ENCODE measurements at regions not wholly inside any gene's neighbourhood (a gene's known extent, or its start where the extent isn't known, plus 50 kb on each side); places are given as distances from the start of the nearest gene placed in this dataset.
"Not testable (repeated sequence)": the region's sequence is repeated elsewhere in the genome, so short reads cannot be mapped to it uniquely, and the experiment has no call there.

DNA sequence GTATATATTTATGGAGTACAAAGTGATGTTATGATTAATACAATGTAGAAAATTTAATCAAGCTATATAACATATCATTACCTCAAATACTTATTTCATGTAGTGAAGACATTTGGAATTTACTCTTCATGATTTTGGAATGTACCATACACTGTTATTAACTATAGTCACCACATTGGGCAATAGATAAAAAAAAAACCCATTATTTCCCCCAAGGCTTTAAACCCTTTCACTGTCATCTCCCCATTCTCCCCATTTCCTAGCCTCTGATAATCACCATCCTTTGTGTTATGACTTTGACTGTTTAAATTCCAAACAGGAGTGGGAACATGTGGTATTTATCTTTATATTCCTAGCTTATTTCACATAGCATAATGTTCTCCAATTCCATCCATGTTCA is 2189.1 kb upstream of the AGA start:
- Histone ChIP-seq H3K27me3 (ENCODE audit: insufficient read depth, low read length) (no peaks in the 10 kb centered on the region), H3K4me3 (ENCODE audit: low read length) (no peak overlapping the region), H3K4me1 (ENCODE audit: insufficient read depth, low read length) (no peaks in the 10 kb centered on the region), H3K9me3 (ENCODE audit: low read depth, low read length) (peaks cover 6% of the 10 kb centered on the region)

DNA sequence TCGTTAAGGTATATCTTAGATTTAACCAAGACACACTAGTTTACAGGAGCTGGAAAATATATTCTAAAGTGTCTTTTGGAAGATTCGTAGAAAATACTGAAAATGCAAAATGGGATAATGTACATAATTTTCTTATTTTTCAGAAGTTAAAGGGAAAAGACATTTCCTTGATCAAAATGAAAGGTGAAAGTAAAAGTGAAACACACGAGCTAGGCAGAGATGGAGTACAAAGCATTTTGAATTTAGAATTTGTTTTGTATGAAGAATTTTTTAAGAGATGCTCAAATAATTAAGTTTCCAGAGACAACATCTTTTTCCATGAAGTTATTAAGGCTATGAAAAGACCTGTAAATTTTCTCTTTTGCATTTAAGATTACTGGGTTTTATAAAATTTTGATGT is 2192.6 kb upstream of the AGA start:
- no peaks in the 10 kb centered on the region for H3K27me3 ChIP-seq (ENCODE audit: insufficient read depth, low read length)
- no peak overlapping the region for H3K4me3 ChIP-seq (ENCODE audit: low read length)
- H3K4me1 ChIP-seq (ENCODE audit: insufficient read depth, low read length) = no peaks in the 10 kb centered on the region
- peaks cover 6% of the 10 kb centered on the region for H3K9me3 ChIP-seq (ENCODE audit: low read depth, low read length)

DNA sequence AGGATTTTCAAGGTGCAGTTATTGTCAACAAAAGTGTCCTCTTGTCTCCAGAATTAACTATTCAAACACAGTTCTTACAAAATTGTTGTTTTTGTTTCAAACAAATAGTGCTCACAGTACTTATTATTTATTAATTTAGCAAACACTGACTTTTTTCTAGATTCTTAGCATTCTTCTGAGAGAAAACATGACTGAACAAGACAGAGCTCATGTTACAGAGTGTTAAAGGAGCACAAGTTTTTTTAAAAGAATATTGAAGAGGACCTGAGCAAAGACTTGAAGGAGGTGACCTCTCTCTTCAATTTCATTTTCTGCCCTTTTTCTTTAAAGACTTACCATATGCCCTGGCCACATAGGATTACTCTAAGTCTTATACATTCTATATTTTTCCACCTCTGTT is 2220.3 kb upstream of the AGA start:
- H3K27me3 ChIP-seq (ENCODE audit: insufficient read depth, low read length) = no peaks in the 10 kb centered on the region

DNA sequence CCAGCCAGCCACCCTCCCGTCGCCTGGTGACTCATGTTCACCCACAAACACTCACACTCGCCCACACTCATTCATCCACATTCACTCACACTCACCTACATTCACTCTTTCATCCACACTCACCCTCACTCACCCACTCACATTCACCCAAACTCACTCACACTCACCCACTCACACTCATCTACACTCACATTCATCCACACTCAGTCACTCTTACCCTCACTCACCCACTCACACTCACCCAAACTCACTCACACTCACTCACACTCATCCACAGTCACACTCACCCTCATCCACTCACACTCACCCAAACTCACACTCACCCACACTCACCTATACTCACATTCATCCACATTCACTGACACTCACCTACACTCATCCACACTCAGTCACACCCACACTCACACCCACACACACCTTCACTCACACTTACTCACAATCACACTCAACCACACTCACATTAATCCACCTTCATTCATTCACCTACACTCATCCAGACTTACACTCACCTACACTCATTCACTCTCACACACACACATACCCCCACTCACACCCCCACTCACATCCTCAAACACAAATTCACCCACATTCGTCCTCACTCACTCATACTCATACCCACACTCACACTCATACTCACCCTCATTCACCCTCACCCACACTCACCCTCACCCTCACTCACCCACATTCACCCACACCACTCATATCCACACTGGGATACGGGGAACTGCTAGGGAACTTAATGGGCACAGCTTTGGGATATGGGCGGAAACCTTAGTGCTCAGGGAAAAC is 2221.6 kb upstream of the AGA start:
- Histone ChIP-seq H3K27me3 (ENCODE audit: insufficient read depth, low read length) (no peaks in the 10 kb centered on the region), H3K9me3 (ENCODE audit: low read depth, low read length) (no peaks in the 10 kb centered on the region), H3K4me1 (ENCODE audit: insufficient read depth, low read length) (no peaks in the 10 kb centered on the region), H3K4me3 (ENCODE audit: low read length) (no peak overlapping the region)

More for the DNA sequence above, 2220.3 kb upstream of the AGA start:
- no peak overlapping the region for H3K4me3 ChIP-seq (ENCODE audit: low read length)
- no peaks in the 10 kb centered on the region for H3K4me1 ChIP-seq (ENCODE audit: insufficient read depth, low read length)
- no peaks in the 10 kb centered on the region for H3K9me3 ChIP-seq (ENCODE audit: low read depth, low read length)

DNA sequence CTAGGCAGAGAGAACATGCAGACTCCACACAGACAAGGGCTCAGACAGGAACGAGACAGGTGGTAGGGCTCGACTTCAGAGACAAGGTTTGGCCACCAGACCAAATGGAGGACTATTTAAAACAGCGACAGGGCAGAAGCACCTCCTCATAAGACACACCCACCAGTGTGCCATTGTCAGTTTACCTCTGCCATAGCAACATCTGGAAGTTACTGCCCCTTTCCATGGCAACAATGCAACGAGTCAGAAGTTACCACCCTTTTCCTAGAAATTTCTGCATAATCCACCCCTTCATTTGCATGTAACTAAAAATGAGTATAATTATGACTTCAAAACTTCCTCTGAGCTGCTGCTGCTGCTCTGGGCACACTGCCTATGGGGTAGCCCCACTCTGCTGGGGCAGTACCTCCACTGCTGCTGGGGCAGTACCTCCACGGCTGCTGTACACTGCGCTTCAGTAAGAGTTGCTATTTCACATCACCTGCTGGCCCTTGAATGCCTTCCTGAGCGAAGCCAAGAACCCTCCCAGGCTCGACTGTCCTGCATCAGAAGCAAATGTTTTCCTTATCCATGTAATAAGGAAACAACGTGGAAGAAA is 2222.3 kb upstream of the AGA start:
- no peaks in the 10 kb centered on the region for H3K4me1 ChIP-seq (ENCODE audit: insufficient read depth, low read length)
- no peaks in the 10 kb centered on the region for H3K9me3 ChIP-seq (ENCODE audit: low read depth, low read length)
- H3K4me3 ChIP-seq (ENCODE audit: low read length) = no peak overlapping the region
- no peaks in the 10 kb centered on the region for H3K27me3 ChIP-seq (ENCODE audit: insufficient read depth, low read length)

DNA sequence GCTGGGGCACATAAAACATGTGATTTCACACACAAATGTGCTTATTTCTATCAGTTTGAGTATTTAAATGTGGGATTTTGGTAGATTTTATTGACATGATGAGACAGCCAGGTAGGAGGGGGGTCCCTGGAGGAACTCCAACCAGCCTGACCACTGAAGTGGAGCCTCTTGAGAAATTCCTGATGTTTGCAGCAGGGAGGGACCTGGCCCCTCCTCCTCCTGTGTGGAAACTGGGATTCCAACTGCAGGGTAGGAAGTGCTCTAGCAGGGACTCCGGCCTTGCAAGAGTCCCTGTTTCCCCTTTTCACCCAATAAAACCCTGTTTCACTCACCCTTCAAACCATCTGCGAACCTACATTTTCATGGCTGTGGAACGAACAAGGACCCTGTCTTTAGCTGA is 2224.0 kb upstream of the AGA start:
- no peaks in the 10 kb centered on the region for H3K9me3 ChIP-seq (ENCODE audit: low read depth, low read length)
- no peak overlapping the region for H3K4me3 ChIP-seq (ENCODE audit: low read length)
- no peaks in the 10 kb centered on the region for H3K27me3 ChIP-seq (ENCODE audit: insufficient read depth, low read length)
- no peaks in the 10 kb centered on the region for H3K4me1 ChIP-seq (ENCODE audit: insufficient read depth, low read length)

DNA sequence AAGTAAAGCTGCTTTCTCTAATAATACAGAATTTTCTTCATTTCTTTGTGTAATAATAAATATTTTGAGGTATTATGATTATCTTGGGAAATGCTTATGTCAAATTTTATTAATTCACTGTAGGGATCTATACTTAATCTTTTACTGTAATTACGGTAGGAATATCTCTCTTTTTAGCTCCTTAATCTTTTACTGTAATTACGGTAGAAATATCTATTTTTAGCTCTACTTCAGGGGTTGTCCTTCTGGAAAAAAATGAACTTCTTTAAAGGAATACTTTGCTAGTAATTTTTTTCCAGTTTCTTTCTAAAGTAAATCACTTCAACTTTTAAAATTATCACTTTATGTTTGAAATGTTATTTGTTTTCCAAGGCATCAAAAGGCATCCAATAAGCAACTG is 2229.4 kb upstream of the AGA start:
- Histone ChIP-seq H3K4me1 (ENCODE audit: insufficient read depth, low read length) (no peaks in the 10 kb centered on the region), H3K4me3 (ENCODE audit: low read length) (no peak overlapping the region), H3K27me3 (ENCODE audit: insufficient read depth, low read length) (no peaks in the 10 kb centered on the region), H3K9me3 (ENCODE audit: low read depth, low read length) (peaks cover 6% of the 10 kb centered on the region)

DNA sequence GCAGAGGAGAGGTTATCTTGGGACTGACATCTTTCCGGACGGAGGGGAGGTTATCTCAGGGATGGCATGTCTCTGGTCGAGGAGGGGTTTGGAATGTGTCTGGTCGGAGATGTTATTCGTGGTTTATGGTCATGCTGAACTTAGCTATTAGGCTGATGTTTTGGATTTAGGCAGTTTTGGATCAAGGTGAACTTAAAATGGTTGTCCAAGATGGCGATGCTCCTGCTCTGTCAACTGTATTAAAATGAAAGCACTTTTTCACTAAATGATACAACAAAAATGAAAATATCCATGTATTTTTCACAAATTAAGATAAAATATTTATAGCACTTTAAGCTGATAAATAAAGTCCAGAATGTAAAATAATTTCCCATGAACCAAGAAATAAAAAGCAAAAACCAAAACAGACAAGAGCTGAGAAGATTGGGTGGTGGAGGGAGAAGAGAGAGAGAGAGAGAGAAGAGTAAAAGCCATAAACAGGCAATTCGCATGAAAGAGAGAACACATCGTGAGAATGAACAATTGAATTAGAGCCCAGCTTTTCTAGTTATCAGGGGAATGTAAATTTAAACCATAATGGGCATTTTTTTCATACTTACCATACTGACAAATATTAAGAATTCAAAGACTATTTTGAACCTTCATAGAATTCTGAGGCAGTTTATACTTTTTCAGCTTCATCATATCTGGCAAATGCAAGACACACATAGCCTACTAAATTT is 2236.0 kb upstream of the AGA start:
- peaks cover 12% of the 10 kb centered on the region for H3K9me3 ChIP-seq (ENCODE audit: low read depth, low read length)
- no peaks in the 10 kb centered on the region for H3K27me3 ChIP-seq (ENCODE audit: insufficient read depth, low read length)
- no peaks in the 10 kb centered on the region for H3K4me1 ChIP-seq (ENCODE audit: insufficient read depth, low read length)
- H3K4me3 ChIP-seq (ENCODE audit: low read length) = no peak overlapping the region

DNA sequence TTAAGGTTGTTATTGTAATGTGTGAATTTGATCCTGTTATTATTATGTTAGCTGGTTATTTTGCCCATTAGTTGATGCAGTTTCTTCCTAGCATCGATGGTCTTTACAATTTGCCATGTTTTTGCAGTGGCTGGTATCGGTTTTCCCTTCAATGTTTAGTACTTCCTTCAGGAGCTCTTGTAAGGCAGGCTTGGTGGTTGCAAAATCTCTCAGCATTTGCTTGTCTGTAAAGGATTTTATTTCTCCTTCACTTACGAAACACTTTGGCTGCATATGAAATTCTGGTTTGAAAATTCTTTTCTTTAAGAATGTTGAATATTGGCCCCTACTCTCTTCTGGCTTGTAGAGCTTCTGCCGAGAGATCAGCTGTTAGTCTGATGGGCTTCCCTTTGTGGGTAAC is 2241.4 kb upstream of the AGA start:
- H3K4me1 ChIP-seq (ENCODE audit: insufficient read depth, low read length); H3K9me3 ChIP-seq (ENCODE audit: low read depth, low read length); H3K4me3 ChIP-seq (ENCODE audit: low read length); H3K27me3 ChIP-seq (ENCODE audit: insufficient read depth, low read length): not testable (repeated sequence)

DNA sequence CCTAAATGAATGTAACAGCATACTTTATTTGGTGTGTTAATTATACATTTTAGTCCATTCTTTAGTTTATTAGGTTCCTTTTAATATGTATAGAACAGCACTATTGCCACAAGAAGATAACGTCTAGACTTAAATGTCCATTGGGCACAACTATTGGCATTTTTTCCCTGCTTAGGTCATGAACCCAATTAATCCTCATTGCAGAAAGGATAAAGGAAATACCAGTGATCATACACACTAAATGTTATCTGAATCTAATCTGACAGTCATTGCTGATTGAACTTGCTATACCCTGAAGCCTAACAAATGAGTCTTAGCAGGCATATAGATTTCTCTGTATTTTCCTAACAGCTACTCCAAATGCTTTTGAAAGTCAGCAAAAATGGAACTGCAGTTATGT is 2250.0 kb upstream of the AGA start:
- H3K4me1 ChIP-seq (ENCODE audit: insufficient read depth, low read length) = no peaks in the 10 kb centered on the region
- no peaks in the 10 kb centered on the region for H3K27me3 ChIP-seq (ENCODE audit: insufficient read depth, low read length)
- H3K4me3 ChIP-seq (ENCODE audit: low read length) = no peak overlapping the region
- peaks cover 4% of the 10 kb centered on the region for H3K9me3 ChIP-seq (ENCODE audit: low read depth, low read length)

DNA sequence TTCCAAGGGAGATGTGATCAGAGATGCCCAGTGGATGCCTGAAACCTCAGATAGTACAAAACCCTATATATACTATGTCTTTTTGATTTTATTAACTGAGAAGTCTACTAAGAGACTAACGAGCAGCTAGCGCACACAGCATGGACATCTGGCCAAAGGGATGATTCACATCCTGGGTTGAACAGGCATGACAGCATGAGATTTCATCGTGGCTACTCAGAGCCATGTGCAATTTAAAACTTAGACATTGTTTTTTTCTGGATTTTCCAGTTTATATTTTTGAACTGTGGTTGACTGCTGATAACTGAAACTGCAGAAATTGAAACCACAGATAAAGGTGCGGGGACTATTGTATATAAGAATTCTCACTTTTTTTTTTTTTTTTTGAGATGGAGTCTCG is 2252.9 kb upstream of the AGA start:
- Histone ChIP-seq H3K4me3 (ENCODE audit: low read length) (no peak overlapping the region), H3K9me3 (ENCODE audit: low read depth, low read length) (peaks cover 4% of the 10 kb centered on the region), H3K27me3 (ENCODE audit: insufficient read depth, low read length) (no peaks in the 10 kb centered on the region), H3K4me1 (ENCODE audit: insufficient read depth, low read length) (no peaks in the 10 kb centered on the region)

DNA sequence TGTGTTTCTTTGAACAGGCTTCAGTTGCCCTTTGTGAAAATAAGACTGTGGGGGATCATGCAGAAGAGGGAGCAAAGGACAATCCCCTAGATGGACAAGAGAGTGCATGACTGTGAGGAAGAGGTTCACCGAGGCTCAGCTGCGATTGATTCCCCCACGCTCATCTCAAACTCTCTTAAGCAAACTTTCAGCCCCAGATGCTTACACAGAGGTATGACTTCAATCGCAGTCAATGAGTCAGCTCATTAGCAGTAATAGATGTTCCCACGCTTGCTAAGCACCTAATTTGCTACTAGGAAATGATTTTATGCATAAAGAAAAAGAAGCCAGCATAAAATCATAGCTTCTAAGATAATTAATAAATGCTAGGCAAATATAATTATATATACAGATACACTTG is 2256.1 kb upstream of the AGA start:
- Histone ChIP-seq H3K4me1 (ENCODE audit: insufficient read depth, low read length) (no peaks in the 10 kb centered on the region), H3K4me3 (ENCODE audit: low read length) (no peak overlapping the region), H3K9me3 (ENCODE audit: low read depth, low read length) (peaks cover 2% of the 10 kb centered on the region), H3K27me3 (ENCODE audit: insufficient read depth, low read length) (no peaks in the 10 kb centered on the region)

DNA sequence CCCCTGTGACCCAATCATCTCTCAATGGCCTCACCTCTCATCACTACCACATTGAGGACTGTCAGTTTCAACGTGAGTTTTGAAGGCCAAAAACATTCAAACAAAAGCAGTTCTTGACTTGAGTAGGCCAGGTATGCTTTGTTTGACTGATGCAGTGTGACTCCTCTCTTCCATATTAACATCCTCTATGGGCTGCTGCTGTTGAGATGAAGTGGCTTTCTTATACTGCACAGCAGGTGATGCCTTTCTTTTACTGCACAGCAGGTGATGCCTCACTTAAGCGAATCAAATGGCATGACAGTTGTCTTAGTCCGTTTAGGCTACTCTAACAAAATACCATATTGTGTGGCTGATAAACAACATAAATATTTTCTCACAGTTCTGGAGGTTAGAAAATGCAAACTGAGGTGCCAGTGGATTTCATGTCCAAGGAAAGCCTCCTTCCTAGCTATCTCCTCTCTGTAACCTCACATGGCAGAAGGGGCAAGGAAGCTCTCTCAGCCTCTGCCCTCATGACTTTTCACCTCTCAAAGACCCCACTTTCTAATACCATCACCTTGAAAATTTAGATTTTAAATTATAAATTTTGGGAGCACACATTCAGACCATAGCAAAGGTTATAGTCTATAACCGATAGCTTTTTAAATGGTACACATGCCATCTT is 2267.9 kb upstream of the AGA start:
- Histone ChIP-seq H3K27me3 (ENCODE audit: insufficient read depth, low read length) (no peaks in the 10 kb centered on the region), H3K4me1 (ENCODE audit: insufficient read depth, low read length) (no peaks in the 10 kb centered on the region), H3K4me3 (ENCODE audit: low read length) (no peak overlapping the region), H3K9me3 (ENCODE audit: low read depth, low read length) (no peaks in the 10 kb centered on the region)

DNA sequence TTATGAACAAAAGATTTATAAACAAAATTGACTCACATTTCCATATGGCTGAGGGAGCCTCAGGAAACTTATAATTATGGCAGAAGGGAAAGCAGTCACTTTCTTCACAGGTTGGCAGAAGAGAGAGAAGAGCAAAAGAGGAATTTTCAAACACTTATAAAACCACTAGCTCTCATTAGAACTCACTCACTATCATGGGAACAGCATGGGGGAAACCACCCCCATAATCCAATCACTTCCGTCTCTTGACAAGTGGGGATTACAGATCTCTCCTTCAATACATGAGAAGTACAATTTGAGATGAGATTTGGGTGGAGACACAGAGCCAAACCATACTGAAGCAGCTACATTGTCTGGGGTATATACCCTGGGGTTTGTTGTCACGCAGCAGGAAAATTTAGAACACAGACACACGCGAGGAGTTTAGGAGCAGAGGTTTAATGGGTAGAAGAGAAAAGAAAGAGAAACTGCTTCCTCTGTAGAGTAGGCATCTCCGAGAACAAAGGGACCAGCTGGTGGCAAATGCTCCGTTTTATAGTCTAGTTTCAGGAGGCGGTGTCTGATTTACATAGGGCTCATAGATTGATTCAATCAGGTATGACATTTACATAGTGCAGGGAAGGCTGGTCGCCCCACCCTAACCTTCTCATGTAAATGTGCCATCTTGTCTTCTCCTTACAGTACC is 2277.7 kb upstream of the AGA start:
- no peaks in the 10 kb centered on the region for H3K9me3 ChIP-seq (ENCODE audit: low read depth, low read length)
- H3K4me3 ChIP-seq (ENCODE audit: low read length) = no peak overlapping the region
- no peaks in the 10 kb centered on the region for H3K4me1 ChIP-seq (ENCODE audit: insufficient read depth, low read length)
- no peaks in the 10 kb centered on the region for H3K27me3 ChIP-seq (ENCODE audit: insufficient read depth, low read length)

DNA sequence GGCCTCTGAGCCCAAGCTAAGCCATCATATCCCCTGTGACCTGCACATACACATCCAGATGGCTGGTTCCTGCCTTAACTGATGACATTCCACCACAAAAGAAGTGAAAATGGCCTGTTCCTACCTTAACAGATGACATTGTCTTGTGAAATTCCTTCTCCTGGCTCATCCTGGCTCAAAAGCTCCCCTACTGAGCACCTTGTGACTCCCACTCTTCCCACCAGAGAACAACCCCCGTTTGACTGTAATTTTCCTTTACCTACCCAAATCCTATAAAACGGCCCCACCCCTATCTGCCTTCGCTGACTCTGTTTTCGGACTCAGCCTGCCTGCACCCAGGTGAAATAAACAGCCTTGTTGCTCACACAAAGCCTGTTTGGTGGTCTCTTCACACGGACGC is 2284.3 kb upstream of the AGA start:
- not testable (repeated sequence) for H3K4me3 ChIP-seq (ENCODE audit: low read length); H3K27me3 ChIP-seq (ENCODE audit: insufficient read depth, low read length); H3K9me3 ChIP-seq (ENCODE audit: low read depth, low read length); H3K4me1 ChIP-seq (ENCODE audit: insufficient read depth, low read length)
